ENCODE measurements at regions not wholly inside any gene's neighbourhood (a gene's known extent, or its start where the extent isn't known, plus 50 kb on each side); places are given as distances from the start of the nearest gene placed in this dataset.
"Not testable (repeated sequence)": the region's sequence is repeated elsewhere in the genome, so short reads cannot be mapped to it uniquely, and the experiment has no call there.

DNA sequence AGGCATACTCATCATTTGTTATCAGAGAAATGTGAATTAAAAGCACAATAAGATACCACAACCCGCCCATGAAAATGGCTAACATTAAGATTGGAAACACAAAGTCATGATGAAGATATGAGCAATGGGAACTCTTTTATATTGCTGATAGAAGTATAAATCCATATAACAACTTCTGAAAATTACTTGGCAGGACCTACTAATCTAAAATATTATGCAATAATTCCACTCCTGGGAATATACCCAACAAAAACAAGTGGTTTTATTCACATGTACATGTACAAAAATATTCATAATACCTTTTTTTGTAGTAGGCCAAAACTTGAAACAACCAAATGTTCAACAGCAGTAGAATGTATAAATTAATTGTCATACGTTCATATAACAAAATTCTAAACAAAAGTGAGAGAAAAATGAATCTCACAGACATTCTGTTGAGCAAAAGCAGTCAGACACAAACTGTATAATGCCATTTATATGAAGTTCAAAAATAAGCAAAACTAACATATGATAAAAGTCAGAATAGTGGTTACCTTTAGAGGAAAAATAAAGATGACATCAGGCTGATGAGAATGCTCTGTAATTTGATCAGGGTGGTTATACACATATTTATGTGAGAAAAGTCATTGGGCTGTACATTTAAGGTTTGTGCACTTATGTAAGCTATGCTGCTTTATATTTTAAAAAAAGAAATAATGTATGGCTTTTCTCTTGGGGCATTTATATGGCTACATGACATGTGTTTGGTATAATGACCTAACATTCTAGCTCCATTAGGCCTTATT, 309.2 kb upstream of the KITLG start:
- DNase-seq (ENCODE audit: low spot score), result no peak

DNA sequence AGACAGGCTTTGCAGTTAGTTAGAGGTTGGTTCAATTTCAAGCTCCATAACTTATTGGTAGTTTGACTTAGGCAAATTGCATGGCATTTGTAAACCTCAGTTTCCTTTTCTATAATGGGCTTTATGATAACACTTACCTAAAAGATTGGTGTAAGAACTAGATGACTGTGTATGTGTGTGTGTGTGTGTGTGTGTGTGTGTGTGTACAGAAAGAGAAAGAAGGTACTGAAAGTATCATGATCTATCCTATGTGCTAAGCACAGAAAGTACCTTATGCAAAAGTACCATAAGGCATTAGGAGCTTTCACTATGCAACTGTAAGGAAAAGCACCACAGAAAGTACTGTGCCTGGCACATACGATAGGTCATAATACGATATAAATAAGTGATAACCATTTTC, 304.3 kb upstream of the KITLG start:
- DNase-seq (ENCODE audit: low spot score), result no peak

DNA sequence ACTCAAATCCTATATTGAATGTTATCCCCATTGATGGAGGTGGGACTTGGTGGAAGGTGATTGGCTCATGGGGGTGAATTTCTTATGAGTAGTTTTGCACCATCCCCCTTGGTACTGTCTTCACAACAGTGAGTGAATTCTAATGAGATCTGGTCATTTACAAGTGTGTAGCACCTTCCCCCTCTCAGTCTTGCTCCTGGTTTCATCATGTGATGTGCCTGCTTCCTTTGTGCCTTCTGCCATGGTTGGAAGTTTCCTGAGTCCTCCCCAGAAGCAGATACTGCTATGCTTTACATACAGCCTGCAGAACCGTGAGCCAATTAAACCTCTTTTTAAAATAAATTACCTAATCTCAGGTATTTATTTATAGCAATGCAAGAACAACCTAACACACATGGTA, 302.4 kb upstream of the KITLG start:
- no peak for DNase-seq (ENCODE audit: low spot score)

DNA sequence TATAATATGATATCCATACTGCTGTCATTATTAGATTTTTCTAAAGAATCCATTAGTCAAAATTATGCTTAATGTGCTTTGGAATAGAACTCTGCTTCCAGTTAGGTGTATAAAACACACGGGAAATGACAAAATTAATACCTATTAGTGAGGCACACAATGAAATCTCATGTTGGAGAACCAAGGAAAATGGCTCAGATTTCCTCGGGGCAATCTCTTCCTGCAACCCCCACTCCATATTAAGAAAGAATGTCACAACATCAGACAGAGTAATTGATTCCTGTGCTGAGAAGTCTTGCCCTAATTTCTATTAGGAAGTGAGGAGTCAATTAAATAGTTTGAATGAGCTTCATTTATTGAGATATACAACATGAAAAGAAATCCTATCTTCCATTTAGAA, 299.8 kb upstream of the KITLG start:
- DNase-seq (ENCODE audit: low spot score), result no peak

DNA sequence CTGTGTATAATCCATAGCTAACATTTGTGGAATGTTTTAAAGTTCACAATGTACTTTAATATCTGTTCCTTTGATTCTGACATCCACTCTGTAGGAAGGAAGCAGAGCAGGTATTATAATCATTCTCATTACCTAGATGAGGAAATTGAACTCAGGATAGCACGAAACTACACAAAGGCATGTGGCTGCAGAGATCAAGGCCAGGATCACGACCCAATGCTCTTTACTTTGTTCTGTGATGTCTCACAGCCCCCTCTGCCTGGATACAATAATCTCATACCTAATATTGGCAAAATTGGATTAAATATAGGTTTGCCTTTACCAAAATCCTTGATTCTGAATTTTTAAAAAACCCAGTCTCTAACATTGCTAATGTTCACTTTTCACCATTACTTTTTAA, 298.0 kb upstream of the KITLG start:
- no peak for DNase-seq (ENCODE audit: low spot score)

DNA sequence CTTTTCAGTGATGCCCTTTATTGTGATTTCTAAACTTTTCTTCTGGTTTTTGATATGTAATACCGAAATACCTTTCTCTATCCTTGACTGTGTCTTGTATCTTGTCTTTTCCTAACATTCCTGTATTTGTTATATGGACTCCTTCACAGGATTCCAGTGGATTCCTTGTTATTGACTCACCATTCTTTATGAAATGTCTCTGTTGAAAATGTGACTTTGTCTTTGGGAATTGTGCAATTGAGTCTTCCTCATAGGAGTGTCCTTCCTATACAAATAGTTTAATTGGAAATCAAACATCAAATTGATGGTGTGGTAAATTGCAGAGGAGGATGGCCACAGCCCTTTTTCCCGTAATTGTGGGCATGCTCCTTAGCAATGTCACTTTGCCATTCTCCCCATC, 296.6 kb upstream of the KITLG start:
- no peak for DNase-seq (ENCODE audit: low spot score)

DNA sequence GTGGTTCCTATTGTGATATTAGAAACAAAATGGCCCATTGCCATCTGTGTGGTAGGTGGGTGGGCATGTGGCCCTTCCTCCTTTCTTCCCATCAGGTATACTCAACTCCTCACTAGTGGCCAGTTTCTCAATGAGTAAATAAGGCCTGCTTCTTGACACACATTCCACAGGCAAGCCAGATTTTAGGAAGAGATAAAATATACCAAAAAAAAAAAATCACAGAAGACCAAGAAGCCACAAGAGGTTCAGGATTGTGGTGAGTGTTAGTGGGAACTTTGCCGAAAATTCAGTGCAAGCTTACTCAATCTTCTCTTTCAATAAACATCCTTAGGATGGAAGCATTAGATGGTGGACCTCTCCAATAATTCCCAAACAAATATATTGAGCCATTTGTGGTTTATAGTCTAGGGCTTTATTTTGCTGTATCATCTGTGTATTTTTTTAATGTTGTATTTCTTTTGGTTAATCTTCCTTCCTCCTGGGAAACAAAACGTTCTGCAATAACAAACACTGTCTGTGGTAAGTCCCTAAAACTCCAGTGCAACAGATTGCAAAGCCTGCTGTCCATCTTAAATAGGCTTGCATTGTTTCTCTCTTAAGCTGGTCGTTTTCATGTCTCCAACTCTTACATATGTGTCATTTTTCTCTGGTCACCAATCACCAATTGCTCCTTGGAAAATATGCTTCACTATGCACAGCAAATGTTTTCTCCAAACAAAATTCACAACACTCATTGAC, 289.9 kb upstream of the KITLG start:
- no peak for DNase-seq (ENCODE audit: low spot score)

DNA sequence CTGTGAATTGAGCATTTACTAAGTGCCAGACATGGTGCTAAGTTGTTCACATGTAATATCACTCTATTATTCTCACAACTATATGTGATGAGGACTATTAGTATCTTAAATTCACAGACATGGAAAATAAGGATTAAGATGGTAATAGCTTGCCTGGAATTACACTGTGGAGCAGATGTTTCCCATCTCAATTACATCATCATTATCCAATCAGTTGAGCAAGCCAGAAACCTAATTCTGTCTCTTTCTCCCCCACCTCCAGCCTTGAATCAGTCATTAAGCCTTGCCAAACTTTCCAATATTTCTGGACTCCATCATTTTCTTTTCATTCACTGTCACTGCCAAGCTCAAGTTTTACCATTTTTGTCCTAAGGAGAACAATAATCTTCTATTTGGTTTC, 287.8 kb upstream of the KITLG start:
- no peak for DNase-seq (ENCODE audit: low spot score)

DNA sequence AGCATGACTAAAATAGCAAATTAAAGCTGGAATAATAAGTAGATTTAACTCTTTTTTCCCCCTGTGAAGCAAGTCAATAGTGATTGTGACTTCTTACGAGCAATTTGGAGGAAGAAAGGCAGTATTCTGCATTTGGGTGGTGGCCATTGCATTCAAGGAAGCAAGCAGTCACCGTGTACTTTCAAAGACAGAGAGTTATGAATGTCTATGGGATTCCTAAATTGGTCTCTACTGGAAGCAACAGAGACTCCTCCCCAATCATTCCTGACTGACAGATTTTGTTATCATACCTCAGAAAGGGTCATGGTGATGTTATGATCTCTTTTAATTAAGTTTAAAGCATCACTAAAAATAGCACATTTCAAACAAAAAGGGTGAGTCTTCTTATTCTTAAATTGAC, 287.2 kb upstream of the KITLG start:
- no peak for DNase-seq (ENCODE audit: low spot score)

DNA sequence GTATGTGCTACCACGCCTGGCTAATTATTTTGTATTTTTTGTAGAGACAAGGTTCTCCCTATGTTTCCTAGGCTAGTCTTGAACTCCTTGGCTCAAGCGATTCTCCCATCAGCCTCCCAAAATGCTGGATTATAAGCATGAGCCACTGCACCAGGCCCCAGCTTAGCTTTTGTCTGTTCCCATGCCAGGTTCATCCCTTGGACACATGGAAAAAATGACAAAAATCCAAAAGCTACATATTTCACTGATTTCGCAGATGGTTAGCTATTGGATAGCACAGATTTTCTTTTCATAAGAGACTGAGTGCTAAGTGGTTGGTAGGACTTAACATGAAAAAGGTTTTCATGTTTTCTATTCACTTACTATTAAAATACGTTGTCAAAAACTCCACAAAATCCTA, 286.6 kb upstream of the KITLG start:
- DNase-seq (ENCODE audit: low spot score), result no peak

DNA sequence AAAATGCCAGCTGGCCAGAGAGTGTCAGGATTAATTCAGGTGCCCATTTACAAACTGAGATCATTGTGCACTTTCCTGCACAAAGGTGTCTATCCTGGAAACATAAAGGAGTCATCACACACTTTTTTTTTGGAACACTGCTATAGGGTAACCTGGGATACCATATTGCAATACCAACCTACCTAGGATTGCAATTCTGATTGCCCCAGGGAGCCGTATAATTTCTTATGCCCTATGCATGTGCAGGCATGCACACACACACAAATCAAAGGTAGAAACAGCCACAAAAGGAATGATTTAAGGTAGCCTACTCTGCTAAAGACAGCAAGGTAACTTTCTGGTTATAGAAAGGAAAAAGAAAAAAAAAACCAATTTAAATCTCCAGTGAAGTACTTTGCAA, 285.3 kb upstream of the KITLG start:
- no peak for DNase-seq (ENCODE audit: low spot score)

DNA sequence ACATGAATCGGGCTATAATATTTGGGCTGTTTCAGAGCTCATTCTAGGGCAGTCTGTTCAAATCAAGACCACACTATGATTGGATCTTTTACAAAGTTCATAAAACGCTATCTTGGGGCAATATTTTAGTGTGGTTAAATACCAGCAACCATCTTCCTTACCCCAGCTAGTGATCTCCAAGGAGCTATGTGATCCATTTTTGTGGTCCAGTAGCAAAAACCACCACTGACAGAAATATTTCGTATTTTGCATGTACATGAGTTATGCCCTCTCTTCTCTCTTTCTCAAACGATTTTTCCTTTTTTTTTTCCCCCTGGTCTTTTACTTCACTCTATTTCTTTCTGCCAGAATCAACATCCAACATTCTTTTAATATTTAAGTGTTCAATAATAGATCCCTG, 280.6 kb upstream of the KITLG start:
- no peak for DNase-seq (ENCODE audit: low spot score)

DNA sequence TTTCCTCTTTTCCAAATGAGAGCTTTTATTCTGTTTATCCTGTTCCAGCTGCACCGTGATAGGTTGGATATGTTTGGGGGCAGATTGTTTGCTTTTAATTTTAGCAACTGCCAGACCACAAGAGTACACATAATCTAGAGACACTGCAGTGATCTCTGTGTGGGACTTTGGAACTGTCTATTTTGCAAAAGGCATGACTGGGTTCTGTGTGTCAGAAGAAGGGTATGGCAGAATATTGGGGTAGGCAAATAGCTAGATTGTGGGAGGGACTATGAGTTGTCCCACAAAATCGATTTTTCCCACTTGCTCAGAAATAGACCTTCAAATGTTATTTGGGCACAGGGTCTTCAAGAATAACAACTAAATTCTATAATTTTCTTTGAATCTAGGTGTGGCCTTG, 275.9 kb upstream of the KITLG start:
- no peak for DNase-seq (ENCODE audit: low spot score)

DNA sequence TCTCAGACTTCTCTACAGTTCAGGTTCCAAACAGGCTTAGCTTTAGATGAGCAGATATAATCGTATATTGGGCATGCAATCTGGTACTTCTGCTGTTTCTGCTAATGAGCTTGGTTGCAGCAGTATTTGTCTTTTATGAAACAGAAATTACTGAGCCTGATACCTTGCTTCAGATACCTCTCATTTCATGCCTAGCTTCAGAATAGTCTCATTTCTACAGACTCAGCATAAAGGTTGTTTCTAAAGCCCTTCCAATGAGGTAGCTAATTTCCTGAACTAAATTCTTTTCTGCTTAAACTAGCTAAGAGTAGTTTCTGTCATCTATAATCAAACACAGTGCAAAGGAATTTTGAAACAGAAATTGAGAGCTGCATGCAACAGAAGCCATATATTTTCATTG, 275.0 kb upstream of the KITLG start:
- DNase-seq (ENCODE audit: low spot score), result no peak

DNA sequence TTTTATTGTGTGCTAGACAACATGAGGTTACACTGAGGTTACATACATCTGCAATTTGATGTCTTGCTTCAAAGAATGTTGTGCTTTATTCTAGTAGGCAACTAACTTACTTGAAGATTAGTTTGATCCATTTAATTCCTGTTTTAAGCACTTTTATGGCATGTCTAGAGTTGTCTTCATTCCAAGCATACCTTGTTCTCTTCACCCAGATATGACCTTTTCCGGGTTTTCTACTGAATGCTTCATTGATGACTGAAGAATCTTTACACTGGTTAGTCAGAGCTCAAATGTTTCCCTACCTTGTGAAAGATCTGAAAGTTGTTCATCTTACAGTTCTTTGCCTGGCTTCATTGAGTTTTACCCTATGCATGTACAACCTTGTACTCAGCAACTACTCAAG, 274.0 kb upstream of the KITLG start:
- DNase-seq (ENCODE audit: low spot score), result no peak

DNA sequence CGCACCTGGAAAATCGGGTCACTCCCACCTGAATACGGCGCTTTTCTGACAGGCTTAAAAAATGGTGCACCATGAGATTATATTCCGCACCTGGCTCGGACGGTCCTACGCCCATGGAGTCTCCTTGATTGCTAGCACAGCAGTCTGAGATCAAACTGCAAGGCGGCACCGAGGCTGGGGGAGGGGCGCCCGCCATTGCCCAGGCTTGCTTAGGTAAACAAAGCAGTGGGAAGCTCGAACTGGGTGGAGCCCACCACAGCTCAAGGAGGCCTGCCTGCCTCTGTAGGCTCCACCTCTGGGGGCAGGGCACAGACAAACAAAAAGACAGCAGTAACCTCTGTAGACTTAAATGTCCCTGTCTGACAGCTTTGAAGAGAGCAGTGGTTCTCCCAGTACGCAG, 267.0 kb upstream of the KITLG start:
- not testable (repeated sequence) for DNase-seq (ENCODE audit: low spot score)

DNA sequence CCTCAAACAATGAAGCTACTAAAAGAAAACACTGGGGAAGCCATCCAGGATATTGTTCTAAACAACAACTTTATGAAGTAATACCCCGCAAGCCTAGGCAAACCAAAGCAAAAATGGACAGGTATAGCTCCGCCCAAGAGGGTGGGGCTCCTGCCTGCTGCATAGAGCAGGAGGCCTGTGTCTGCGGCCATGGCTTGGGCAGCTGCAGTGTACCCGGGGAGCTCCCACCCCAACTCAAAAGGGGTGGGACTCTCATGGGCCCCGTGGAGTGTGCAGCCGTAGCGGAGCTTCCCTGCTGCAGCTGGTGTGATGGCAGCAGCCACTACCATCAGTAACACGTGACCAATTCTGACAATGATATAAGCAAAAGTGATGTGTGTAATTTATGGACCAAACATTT, 264.2 kb upstream of the KITLG start:
- DNase-seq (ENCODE audit: low spot score), result no peak

DNA sequence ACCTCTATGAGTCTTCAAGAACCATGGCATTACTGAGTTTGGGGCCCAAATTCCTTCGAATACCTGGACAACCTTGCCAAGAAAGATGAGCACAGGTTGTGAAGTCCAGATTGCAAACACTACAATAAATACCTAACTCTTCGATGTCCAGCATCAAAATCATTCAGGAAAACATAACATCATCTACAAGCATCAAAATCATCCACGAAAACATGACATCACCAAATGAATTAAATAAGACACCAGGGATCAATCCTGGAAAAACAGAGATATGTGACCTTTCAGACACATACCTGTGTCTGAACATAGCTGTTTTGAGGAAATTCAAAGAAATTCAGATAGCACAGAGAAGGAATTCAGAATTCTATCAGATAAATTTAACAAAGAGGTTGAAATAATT, 262.0 kb upstream of the KITLG start:
- no peak for DNase-seq (ENCODE audit: low spot score)

DNA sequence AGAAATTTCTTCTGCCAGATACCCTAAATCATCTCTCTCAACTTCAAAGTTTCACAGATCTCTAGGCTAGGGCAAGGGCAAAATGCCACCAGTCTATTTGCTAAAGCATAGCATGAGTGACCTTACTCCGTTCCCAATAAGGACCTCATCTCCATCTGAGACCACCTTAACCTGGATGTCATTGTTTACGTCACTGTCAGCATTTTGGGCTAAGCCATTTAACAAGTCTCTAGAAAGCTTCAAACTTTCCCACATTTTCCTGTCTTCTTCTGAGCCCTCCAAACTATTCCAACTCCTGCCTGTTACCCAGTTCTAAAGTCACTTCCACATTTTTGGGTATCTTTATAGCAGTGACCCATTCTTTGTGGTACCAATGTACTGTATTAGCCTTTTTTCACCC, 259.2 kb upstream of the KITLG start:
- DNase-seq (ENCODE audit: low spot score), result no peak

DNA sequence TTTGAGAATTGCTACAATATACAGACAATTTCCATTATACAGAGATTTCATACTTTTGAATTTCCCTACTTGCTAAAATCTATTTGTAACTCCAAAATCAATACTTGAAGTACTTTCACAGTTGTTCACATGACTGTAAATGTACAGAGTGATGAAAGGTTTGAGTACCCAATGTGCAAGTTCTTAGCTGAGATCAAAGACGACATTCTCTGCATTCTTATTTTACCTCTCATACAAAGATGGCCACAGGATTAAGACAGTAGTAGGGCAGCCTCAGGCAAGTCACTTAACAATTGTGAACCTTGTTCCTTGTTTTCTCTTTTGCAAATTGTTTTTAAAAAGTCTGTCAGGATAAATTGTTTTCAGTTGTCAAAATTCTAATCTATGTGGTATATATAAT, 255.9 kb upstream of the KITLG start:
- DNase-seq (ENCODE audit: low spot score), result no peak

DNA sequence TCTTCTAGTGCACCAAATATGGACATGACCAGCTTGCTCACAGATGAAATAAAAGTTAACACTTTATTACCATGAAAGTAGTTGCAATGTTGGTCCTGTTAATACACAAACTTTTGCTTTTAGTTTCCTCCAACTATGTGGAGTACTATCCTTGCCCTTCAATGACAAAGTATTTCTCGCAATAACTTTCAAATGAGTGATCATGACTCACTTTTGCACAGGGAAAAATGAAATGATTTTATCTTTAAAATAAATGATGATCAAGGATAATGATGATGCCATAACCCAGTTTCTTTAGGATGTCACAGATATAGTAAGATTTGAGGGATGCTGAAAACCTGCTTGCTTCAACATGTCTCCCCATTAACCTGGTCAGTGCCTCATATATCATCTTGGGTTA, 254.0 kb upstream of the KITLG start:
- no peak for DNase-seq (ENCODE audit: low spot score)

DNA sequence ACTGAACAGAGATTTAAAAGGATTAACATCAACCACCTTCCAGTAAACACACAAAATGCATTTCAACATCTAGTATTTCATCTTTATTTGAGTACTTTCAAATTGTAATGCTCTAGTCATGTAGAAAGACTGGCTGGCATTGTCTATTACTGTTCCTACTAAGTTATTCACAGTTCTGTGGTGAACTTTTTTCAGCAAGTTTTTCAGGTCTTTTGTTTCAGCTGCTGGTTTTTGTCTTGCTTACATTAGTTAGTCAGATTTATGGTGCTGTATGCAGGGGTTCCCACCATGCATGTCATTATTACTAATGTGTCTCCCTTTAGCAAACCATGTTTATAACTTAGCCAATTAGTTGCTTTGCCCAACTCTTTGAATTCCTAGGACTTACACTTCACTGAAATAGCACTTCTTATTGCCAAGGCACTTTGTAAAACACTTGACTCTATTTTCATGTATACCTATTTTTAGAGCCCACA, 253.4 kb upstream of the KITLG start:
- DNase-seq (ENCODE audit: low spot score), result no peak

DNA sequence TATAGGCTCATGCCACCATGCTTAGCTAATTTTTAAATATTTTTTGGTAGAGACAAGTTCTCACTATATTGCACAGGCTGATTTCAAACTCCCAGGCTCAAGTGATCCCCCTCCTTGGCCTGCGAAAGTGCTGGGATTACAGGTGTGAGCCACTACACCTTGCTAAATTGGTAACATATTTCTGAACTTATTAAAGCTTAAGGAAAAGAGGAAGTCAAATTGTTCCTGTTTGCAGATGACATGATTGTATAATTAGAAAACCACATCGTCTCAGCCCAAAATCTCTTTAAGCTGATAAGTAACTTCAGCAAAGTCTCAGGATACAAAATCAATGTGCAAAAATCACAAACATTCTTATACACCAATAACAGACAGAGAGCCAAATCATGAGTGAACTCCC, 248.3 kb upstream of the KITLG start:
- not testable (repeated sequence) for DNase-seq (ENCODE audit: low spot score)

DNA sequence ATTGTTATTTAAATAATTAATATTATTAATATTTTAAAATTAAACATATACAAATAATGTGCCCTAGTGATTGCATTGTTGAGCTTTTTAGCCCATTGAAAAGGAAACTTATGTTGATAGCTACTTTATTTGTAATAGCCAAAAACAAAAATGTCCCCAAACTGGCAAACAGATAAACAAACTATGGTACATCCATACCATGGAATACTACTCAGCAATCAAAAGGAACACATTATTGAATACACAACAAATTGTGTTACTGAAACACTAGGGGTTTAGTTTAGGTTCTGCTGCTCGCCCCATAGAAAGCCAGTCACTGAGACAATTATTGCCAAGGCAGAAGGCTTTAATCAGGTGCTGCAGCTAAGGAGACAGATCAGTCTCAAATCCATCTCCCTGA, 239.7 kb upstream of the KITLG start:
- DNase-seq (ENCODE audit: low spot score), result no peak
